HT1080 (cell line): ENCODE measurements at regions not wholly inside any gene's neighbourhood (a gene's known extent, or its start where the extent isn't known, plus 50 kb on each side); places are given as distances from the start of the nearest gene placed in this dataset.
A peak's percentile ranks its signal among the peaks of the same experiment; 100 is the strongest.

Experiments
- DNase-seq: peaks from one replicate; pipeline ENCODE4 v3.0.0-alpha.2; 2015; ENCODE audit warnings: low read depth

GRCh38 chr9:17019398-17019797 lies 115.4 kb upstream of the CNTLN start:
- DNase-seq: no peak

- no peak for DNase-seq
These were observed 116.2 kb upstream of the CNTLN start for GRCh38 chr9:17018540-17019196.

- no peak for DNase-seq
These were observed 116.8 kb upstream of the CNTLN start for GRCh38 chr9:17017931-17018491.

- no peak for DNase-seq
These were observed 120.9 kb upstream of the CNTLN start for GRCh38 chr9:17013891-17014290.

- DNase-seq: no peak
These were observed 121.8 kb upstream of the CNTLN start for GRCh38 chr9:17013010-17013409.

- no peak for DNase-seq
These were observed 123.0 kb upstream of the CNTLN start for GRCh38 chr9:17011880-17012279.

- DNase-seq: no peak
These were observed 125.8 kb upstream of the CNTLN start for GRCh38 chr9:17009071-17009470.

- no peak for DNase-seq
These were observed 129.6 kb upstream of the CNTLN start for GRCh38 chr9:17005056-17005823.

GRCh38 chr9:17004500-17004899 lies 130.3 kb upstream of the CNTLN start:
- no peak for DNase-seq

GRCh38 chr9:17003576-17004240 lies 131.1 kb upstream of the CNTLN start:
- no peak for DNase-seq

- DNase-seq: no peak
These were observed 126.5 kb upstream of the BNC2 start for GRCh38 chr9:16996901-16997491.

GRCh38 chr9:16992138-16992537 lies 121.7 kb upstream of the BNC2 start:
- DNase-seq: no peak

GRCh38 chr9:16987026-16987425 lies 116.6 kb upstream of the BNC2 start:
- DNase-seq: peak; percentile 44

GRCh38 chr9:16986556-16986955 lies 116.1 kb upstream of the BNC2 start:
- no peak for DNase-seq

GRCh38 chr9:16985559-16986348 lies 115.3 kb upstream of the BNC2 start:
- DNase-seq: peak; percentile 25

- DNase-seq: no peak
These were observed 112.4 kb upstream of the BNC2 start for GRCh38 chr9:16982780-16983310.

- DNase-seq: no peak
These were observed 106.0 kb upstream of the BNC2 start for GRCh38 chr9:16976427-16976826.

GRCh38 chr9:16974436-16974835 lies 104.0 kb upstream of the BNC2 start:
- DNase-seq: no peak

- no peak for DNase-seq
These were observed 99.9 kb upstream of the BNC2 start for GRCh38 chr9:16970321-16970720.

GRCh38 chr9:16964228-16964627 lies 93.8 kb upstream of the BNC2 start:
- peak; percentile 62 for DNase-seq

- peak; percentile 58 for DNase-seq
These were observed 89.6 kb upstream of the BNC2 start for GRCh38 chr9:16960084-16960483.
